B cell (primary cell): ENCODE measurements at regions not wholly inside any gene's neighbourhood (a gene's known extent, or its start where the extent isn't known, plus 50 kb on each side); places are given as distances from the start of the nearest gene placed in this dataset.

Source experiments
- EZH2 ChIP-seq: IDR thresholded peaks from 2 replicates; pipeline ENCODE4 v1.6.1; 2012; ENCODE audit warnings: borderline replicate concordance, low read depth, mild to moderate bottlenecking, moderate library complexity, low read length; ENCODE audit not compliant: insufficient read depth, poor library complexity, severe bottlenecking
- TF ChIP-seq, protein P1 (sequence below): fragments of 200-600 bp; IDR thresholded peaks from one replicate; pipeline ENCODE4 v1.8.0; 2022; ENCODE audit warnings: antibody characterized with exemption, mild to moderate bottlenecking

- TF ChIP-seq, protein P1, sequence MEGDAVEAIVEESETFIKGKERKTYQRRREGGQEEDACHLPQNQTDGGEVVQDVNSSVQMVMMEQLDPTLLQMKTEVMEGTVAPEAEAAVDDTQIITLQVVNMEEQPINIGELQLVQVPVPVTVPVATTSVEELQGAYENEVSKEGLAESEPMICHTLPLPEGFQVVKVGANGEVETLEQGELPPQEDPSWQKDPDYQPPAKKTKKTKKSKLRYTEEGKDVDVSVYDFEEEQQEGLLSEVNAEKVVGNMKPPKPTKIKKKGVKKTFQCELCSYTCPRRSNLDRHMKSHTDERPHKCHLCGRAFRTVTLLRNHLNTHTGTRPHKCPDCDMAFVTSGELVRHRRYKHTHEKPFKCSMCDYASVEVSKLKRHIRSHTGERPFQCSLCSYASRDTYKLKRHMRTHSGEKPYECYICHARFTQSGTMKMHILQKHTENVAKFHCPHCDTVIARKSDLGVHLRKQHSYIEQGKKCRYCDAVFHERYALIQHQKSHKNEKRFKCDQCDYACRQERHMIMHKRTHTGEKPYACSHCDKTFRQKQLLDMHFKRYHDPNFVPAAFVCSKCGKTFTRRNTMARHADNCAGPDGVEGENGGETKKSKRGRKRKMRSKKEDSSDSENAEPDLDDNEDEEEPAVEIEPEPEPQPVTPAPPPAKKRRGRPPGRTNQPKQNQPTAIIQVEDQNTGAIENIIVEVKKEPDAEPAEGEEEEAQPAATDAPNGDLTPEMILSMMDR = no peak
- no peak for TF ChIP-seq EZH2
Measured at GRCh38 chr6:91961671-91962070, 1374.8 kb upstream of the MAP3K7 start.
